ENCODE measurements at regions not wholly inside any gene's neighbourhood (a gene's known extent, or its start where the extent isn't known, plus 50 kb on each side); places are given as distances from the start of the nearest gene placed in this dataset.

DNA sequence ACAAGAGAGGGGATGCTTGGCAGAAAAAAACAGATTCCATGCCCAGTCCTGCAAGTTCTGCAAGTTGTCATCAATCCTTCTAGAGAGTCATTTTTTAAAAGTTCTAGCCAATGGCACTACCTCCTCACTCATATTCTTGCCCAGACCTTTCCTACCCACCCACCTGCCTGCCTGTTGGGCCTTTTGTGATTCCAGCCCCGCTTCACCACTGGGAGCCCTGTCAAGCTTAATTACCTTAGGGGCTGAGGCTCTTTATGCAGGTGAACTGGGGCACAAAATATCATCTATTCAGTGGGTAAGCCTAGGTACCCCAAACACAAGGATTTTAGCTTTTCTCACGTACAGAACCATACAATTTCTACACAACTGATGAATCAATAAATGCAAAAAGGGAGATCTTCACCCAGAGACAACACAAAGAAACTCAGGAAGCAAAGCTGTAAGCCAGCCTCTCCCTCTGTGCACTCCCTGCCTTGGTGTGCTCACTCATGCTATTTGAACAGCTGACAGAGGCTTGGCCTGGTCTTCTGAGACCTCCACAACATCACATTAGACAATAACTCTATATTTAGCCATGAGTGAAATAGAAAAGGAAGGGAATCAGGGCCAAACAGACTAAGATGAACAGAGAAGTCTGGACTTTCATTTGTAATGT, 222.6 kb downstream of the HTR7 start:
- H3K27ac ChIP-seq (ENCODE audit: control insufficient read depth, insufficient read depth, low read length): no peak overlapping the region
- no peaks in the 10 kb centered on the region for H3K9me3 ChIP-seq (ENCODE audit: control insufficient read depth, low read depth, low read length)
- no peaks in the 10 kb centered on the region for H3K4me1 ChIP-seq (ENCODE audit: control insufficient read depth, extremely low read depth, insufficient read depth, low read length)
- H3K4me2 ChIP-seq (ENCODE audit: control insufficient read depth, extremely low read depth, insufficient read depth, low read depth, low read length): no peak overlapping the region
- no peak overlapping the region for H2AFZ ChIP-seq (ENCODE audit: control insufficient read depth, low read length)
- dilution Hi-C loops (cut with MboI; ENCODE audit: extremely low pct_ligation_motif_present, low sequenced_read_pairs): no loop called here
- H3K79me2 ChIP-seq (ENCODE audit: control insufficient read depth, insufficient read depth, low read length): no peaks in the 10 kb centered on the region
- DNase-seq (ENCODE audit: low read depth, low spot score) (no peak), FAIRE-seq (no peak)
- no peak overlapping the region for H3K9ac ChIP-seq (ENCODE audit: control insufficient read depth, extremely low read depth, insufficient read depth, low read length)
- no peaks in the 10 kb centered on the region for H4K20me1 ChIP-seq (ENCODE audit: control insufficient read depth, extremely low read depth, insufficient read depth, low read length)
- no peaks in the 10 kb centered on the region for H3K27me3 ChIP-seq (ENCODE audit: control insufficient read depth, extremely low read depth, insufficient read depth, low read length)
- no peak overlapping the region for H3K4me3 ChIP-seq (ENCODE audit: control insufficient read depth in 2 of 3, extremely low read depth in 1 of 3, insufficient read depth in 2 of 3, low read depth in 1 of 3, low read length in 3 of 3)
- TF ChIP-seq EZH2 (IDR thresholded peaks at IDR 0.05; ENCODE audit: low read length) (no peak), CTCF (optimal IDR thresholded peaks at IDR 0.05 in 1 of 3, IDR thresholded peaks at IDR 0.05 in 1 of 3, conservative IDR thresholded peaks at IDR 0.05 in 1 of 3; ENCODE audit: extremely low read depth in 1 of 3, insufficient read depth in 2 of 3, low read length in 3 of 3) (no peak)
- H3K9me1 ChIP-seq (ENCODE audit: control insufficient read depth, extremely low read depth, insufficient read depth, low read length): no peaks in the 10 kb centered on the region
- no peaks in the 10 kb centered on the region for H3K36me3 ChIP-seq (ENCODE audit: control insufficient read depth in 2 of 2, extremely low read depth in 1 of 2, insufficient read depth in 2 of 2, low read length in 2 of 2)

DNA sequence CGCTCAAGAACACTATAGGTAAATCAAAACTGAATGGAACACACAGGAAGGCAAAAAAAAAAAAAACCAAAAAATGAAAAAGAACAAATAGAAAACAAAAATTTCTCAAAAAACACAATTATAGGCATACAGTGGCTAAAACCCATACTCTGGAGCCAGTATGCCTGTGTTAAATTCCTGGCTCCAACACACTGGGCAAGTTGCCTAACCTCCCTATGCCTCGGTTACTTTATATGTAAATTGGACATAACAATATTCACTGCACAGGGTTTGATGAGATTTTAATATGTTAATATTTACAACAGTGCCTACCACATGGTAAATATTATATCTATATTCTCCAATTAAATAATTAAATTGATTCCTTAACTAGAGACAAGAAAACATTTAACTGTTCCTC, 217.1 kb downstream of the HTR7 start:
- FAIRE-seq (no peak), DNase-seq (ENCODE audit: low read depth, low spot score) (no peak)
- no peaks in the 10 kb centered on the region for H3K9me3 ChIP-seq (ENCODE audit: control insufficient read depth, low read depth, low read length)

More for the DNA sequence above, 217.1 kb downstream of the HTR7 start:
- H3K4me3 ChIP-seq (ENCODE audit: control insufficient read depth in 2 of 3, extremely low read depth in 1 of 3, insufficient read depth in 2 of 3, low read depth in 1 of 3, low read length in 3 of 3): no peak overlapping the region
- H3K9ac ChIP-seq (ENCODE audit: control insufficient read depth, extremely low read depth, insufficient read depth, low read length): no peak overlapping the region
- dilution Hi-C loops (cut with MboI; ENCODE audit: extremely low pct_ligation_motif_present, low sequenced_read_pairs): no loop called here
- no peak overlapping the region for H3K4me2 ChIP-seq (ENCODE audit: control insufficient read depth, extremely low read depth, insufficient read depth, low read depth, low read length)
- no peaks in the 10 kb centered on the region for H4K20me1 ChIP-seq (ENCODE audit: control insufficient read depth, extremely low read depth, insufficient read depth, low read length)
- no peaks in the 10 kb centered on the region for H3K36me3 ChIP-seq (ENCODE audit: control insufficient read depth in 2 of 2, extremely low read depth in 1 of 2, insufficient read depth in 2 of 2, low read length in 2 of 2)
- H3K27ac ChIP-seq (ENCODE audit: control insufficient read depth, insufficient read depth, low read length): no peak overlapping the region
- no peaks in the 10 kb centered on the region for H3K79me2 ChIP-seq (ENCODE audit: control insufficient read depth, insufficient read depth, low read length)
- no peak for TF ChIP-seq EZH2 (IDR thresholded peaks at IDR 0.05; ENCODE audit: low read length)
- no peak for TF ChIP-seq CTCF (optimal IDR thresholded peaks at IDR 0.05 in 1 of 3, IDR thresholded peaks at IDR 0.05 in 1 of 3, conservative IDR thresholded peaks at IDR 0.05 in 1 of 3; ENCODE audit: extremely low read depth in 1 of 3, insufficient read depth in 2 of 3, low read length in 3 of 3)
- H3K4me1 ChIP-seq (ENCODE audit: control insufficient read depth, extremely low read depth, insufficient read depth, low read length): peaks cover 12% of the 10 kb centered on the region
- no peak overlapping the region for H2AFZ ChIP-seq (ENCODE audit: control insufficient read depth, low read length)
- H3K27me3 ChIP-seq (ENCODE audit: control insufficient read depth, extremely low read depth, insufficient read depth, low read length): no peaks in the 10 kb centered on the region
- H3K9me1 ChIP-seq (ENCODE audit: control insufficient read depth, extremely low read depth, insufficient read depth, low read length): no peaks in the 10 kb centered on the region
